ENCODE measurements at regions not wholly inside any gene's neighbourhood (a gene's known extent, or its start where the extent isn't known, plus 50 kb on each side); places are given as distances from the start of the nearest gene placed in this dataset.
A peak's percentile ranks its signal among the peaks of the same experiment; 100 is the strongest.

DNA sequence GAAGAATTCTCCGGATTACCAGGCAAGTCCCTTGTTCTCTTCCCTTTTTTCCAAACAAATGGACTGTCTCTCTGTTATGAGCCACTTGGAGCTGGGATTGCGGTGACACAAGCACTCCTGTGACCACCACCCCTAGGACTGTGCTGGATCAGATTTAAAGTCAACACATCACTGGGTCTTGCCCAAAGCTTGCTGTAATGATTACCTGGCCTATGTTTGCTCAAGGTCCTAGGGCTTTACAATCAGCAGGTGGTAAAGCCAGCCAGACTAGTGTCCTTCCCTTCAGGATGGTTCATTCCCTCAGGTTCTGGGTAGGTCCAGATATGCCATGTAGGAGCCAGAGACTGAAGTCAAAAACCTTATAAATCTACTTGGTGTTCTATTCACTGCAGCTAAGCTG, 144.7 kb downstream of the COX18 start:
- no peaks in the 10 kb centered on the region for H3K4me1 ChIP-seq
- H3K27me3 ChIP-seq: no peaks in the 10 kb centered on the region
- H3K27ac ChIP-seq: no peak overlapping the region
- no peak for DNase-seq
- H3K36me3 ChIP-seq: no peaks in the 10 kb centered on the region
- intact Hi-C loops (cut with DNase I; ENCODE audit: low total_unique reads): no loop called here
- H3K4me3 ChIP-seq: no peak overlapping the region
- no peaks in the 10 kb centered on the region for H3K9me3 ChIP-seq
- TF ChIP-seq, protein P1, sequence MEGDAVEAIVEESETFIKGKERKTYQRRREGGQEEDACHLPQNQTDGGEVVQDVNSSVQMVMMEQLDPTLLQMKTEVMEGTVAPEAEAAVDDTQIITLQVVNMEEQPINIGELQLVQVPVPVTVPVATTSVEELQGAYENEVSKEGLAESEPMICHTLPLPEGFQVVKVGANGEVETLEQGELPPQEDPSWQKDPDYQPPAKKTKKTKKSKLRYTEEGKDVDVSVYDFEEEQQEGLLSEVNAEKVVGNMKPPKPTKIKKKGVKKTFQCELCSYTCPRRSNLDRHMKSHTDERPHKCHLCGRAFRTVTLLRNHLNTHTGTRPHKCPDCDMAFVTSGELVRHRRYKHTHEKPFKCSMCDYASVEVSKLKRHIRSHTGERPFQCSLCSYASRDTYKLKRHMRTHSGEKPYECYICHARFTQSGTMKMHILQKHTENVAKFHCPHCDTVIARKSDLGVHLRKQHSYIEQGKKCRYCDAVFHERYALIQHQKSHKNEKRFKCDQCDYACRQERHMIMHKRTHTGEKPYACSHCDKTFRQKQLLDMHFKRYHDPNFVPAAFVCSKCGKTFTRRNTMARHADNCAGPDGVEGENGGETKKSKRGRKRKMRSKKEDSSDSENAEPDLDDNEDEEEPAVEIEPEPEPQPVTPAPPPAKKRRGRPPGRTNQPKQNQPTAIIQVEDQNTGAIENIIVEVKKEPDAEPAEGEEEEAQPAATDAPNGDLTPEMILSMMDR (IDR thresholded peaks at IDR 0.05): no peak

DNA sequence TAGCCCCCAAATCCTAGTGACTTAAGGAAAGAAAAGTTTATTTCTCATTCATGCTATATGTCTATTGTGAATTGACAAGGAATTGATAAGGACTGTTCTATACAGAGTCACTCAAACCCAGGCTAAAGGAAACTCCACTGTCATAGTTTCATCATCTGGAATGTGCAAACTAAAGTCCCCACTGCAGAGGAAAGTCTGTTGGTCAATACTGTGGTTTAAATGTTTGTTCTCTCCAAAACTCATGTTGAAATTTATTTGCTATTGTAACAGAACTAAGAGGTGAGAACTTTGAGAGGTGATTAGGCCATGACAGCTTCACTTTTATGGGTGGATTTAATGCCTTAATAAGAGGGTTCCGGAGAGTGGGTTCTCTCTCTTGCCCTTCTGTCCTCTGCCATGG, 149.6 kb downstream of the COX18 start:
- Histone ChIP-seq H3K27ac (no peak overlapping the region), H3K27me3 (no peaks in the 10 kb centered on the region), H3K9me3 (no peaks in the 10 kb centered on the region), H3K36me3 (no peaks in the 10 kb centered on the region), H3K4me1 (no peaks in the 10 kb centered on the region), H3K4me3 (no peak overlapping the region)
- TF ChIP-seq, protein P1 (IDR thresholded peaks at IDR 0.05): no peak
- intact Hi-C loops (cut with DNase I; ENCODE audit: low total_unique reads): no loop called here
- no peak for DNase-seq

DNA sequence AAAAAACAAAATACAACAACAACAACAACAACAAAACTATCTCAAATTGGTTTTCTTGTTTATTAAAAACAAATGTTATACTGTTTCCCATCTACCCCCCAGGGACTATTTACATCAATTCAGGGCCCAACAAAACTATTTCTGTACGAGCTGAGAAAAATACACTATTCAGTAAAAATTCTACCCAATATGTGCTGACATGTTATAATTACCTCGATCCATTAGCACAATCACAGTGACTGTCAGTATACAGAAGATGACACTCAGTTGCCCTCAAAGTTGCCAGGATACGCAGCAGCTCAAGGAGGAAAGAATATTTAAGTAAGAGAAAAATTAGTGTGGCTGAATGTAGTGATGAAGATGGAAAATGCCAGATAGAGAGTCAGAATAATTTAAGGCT, 150.1 kb downstream of the COX18 start:
- no peaks in the 10 kb centered on the region for H3K27me3 ChIP-seq
- DNase-seq: no peak
- intact Hi-C loops (cut with DNase I; ENCODE audit: low total_unique reads): no loop called here
- no peaks in the 10 kb centered on the region for H3K9me3 ChIP-seq
- no peak overlapping the region for H3K27ac ChIP-seq
- TF ChIP-seq, protein P1 (IDR thresholded peaks at IDR 0.05): no peak
- H3K4me3 ChIP-seq: no peak overlapping the region
- no peaks in the 10 kb centered on the region for H3K4me1 ChIP-seq
- H3K36me3 ChIP-seq: no peaks in the 10 kb centered on the region

DNA sequence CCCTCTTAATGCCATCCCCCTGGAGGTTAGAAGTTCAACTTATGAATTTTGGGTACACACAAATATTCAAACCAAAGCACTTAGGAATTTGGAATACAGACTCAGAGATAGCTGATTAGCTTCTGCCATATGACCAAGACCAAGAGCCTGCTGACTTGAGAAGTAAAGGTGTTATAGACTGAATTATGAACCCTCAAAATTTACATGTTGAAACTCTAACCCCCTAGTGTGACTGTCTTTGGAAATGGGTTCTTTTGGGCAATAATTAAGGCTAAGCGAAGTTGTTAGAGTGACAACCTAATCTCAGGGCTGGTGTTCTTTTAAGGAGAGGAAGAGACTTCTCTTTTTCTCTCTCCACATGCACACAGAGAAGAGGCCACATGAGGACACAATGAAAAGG, 151.2 kb downstream of the COX18 start:
- TF ChIP-seq, protein P1 (IDR thresholded peaks at IDR 0.05): no peak
- DNase-seq: no peak
- intact Hi-C loops (cut with DNase I; ENCODE audit: low total_unique reads): no loop called here
- Histone ChIP-seq H3K27ac (no peak overlapping the region), H3K4me3 (no peak overlapping the region), H3K36me3 (no peaks in the 10 kb centered on the region), H3K9me3 (no peaks in the 10 kb centered on the region), H3K4me1 (no peaks in the 10 kb centered on the region), H3K27me3 (no peaks in the 10 kb centered on the region)

DNA sequence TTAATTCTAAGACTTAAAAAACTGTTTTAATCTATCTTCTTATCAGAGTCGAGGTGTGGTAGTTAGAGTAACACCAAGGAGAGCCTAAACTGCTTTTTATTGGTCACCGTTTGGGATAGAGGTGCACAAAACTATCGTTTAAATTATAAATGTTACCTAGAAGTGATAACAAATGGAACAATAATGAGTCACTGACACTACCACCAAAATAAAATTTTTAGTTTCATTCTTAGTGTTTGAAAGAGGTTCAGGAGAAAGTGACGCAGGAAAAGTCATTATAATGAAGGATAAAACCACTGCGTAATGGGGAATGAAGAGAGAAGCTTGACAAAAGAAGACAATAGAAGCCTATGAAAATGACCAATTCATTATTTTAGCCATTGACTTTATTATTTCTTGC, 158.2 kb downstream of the COX18 start:
- H3K27ac ChIP-seq: no peak overlapping the region
- no peak for DNase-seq
- no peaks in the 10 kb centered on the region for H3K36me3 ChIP-seq
- no peak overlapping the region for H3K4me3 ChIP-seq
- intact Hi-C loops (cut with DNase I; ENCODE audit: low total_unique reads): no loop called here
- H3K27me3 ChIP-seq: no peaks in the 10 kb centered on the region
- TF ChIP-seq, protein P1 (IDR thresholded peaks at IDR 0.05): no peak
- no peaks in the 10 kb centered on the region for H3K9me3 ChIP-seq
- no peaks in the 10 kb centered on the region for H3K4me1 ChIP-seq

DNA sequence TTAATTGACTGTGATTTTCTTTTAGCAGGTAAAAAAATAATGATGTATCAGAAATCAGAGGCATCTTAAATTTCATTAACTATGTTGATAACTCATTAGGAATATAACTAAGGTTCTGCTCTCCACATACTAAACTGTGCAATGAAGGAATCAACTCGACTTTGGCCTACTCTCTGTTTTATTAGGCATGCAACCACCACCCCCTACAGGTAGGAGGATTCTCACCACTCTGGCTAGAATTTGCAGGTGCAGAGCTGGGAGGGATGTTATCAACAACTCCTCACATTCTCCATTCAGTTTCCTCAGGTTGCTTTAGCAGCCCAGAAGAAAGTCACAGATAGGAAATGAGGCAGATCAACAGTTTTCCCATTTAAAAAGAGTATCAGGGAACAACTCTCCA, 160.1 kb downstream of the COX18 start:
- Histone ChIP-seq H3K27me3 (no peaks in the 10 kb centered on the region), H3K4me3 (no peak overlapping the region), H3K4me1 (no peaks in the 10 kb centered on the region), H3K9me3 (no peaks in the 10 kb centered on the region), H3K36me3 (no peaks in the 10 kb centered on the region), H3K27ac (no peak overlapping the region)
- intact Hi-C loops (cut with DNase I; ENCODE audit: low total_unique reads): no loop called here
- no peak for DNase-seq
- TF ChIP-seq, protein P1 (IDR thresholded peaks at IDR 0.05): peak; percentile 33 to 35
